ENCODE measurements at regions not wholly inside any gene's neighbourhood (a gene's known extent, or its start where the extent isn't known, plus 50 kb on each side); places are given as distances from the start of the nearest gene placed in this dataset.

- Histone ChIP-seq H3K9me3 (ENCODE audit: insufficient read depth, low read length, severe bottlenecking) (no peaks in the 10 kb centered on the region), H3K79me2 (ENCODE audit: insufficient read depth, low read length) (no peaks in the 10 kb centered on the region), H3K36me3 (ENCODE audit: insufficient read depth, low read length) (no peaks in the 10 kb centered on the region), H3K27ac (ENCODE audit: low read length) (no peak overlapping the region), H3K9ac (ENCODE audit: low read depth, low read length) (no peak overlapping the region), H3K27me3 (ENCODE audit: insufficient read depth, low read length, poor library complexity) (no peaks in the 10 kb centered on the region), H3K4me2 (ENCODE audit: insufficient read depth, low read length) (no peak overlapping the region), H3K4me3 (ENCODE audit: low read depth in 1 of 2, low read length in 2 of 2) (no peak overlapping the region), H4K20me1 (ENCODE audit: insufficient read depth, low read length) (no peaks in the 10 kb centered on the region), H2AFZ (ENCODE audit: low read depth, low read length) (no peak overlapping the region), H3K4me1 (ENCODE audit: insufficient read depth, low read length) (no peaks in the 10 kb centered on the region)
- TF ChIP-seq EZH2 (IDR thresholded peaks at IDR 0.05; ENCODE audit: borderline replicate concordance, low read depth, low read length, severe bottlenecking) (no peak), CTCF (IDR thresholded peaks at IDR 0.05; ENCODE audit: borderline replicate concordance, extremely low read depth, low read length, poor library complexity, severe bottlenecking) (no peak)
- DNase-seq (no peak), ATAC-seq (ENCODE audit: insufficient read depth, low read depth) (no peak)
These were observed 109.4 kb upstream of the NEDD9 start for GRCh38 chr6:11341867-11342266.

GRCh38 chr6:11341303-11341702 is 108.8 kb upstream of the NEDD9 start:
- no peak for ATAC-seq (ENCODE audit: insufficient read depth, low read depth)
- Histone ChIP-seq H3K4me1 (ENCODE audit: insufficient read depth, low read length) (no peaks in the 10 kb centered on the region), H3K79me2 (ENCODE audit: insufficient read depth, low read length) (no peaks in the 10 kb centered on the region), H3K27me3 (ENCODE audit: insufficient read depth, low read length, poor library complexity) (no peaks in the 10 kb centered on the region), H3K27ac (ENCODE audit: low read length) (no peak overlapping the region), H2AFZ (ENCODE audit: low read depth, low read length) (no peak overlapping the region), H3K9me3 (ENCODE audit: insufficient read depth, low read length, severe bottlenecking) (no peaks in the 10 kb centered on the region), H4K20me1 (ENCODE audit: insufficient read depth, low read length) (no peaks in the 10 kb centered on the region), H3K4me3 (ENCODE audit: low read depth in 1 of 2, low read length in 2 of 2) (no peak overlapping the region), H3K9ac (ENCODE audit: low read depth, low read length) (no peak overlapping the region), H3K4me2 (ENCODE audit: insufficient read depth, low read length) (no peak overlapping the region), H3K36me3 (ENCODE audit: insufficient read depth, low read length) (no peaks in the 10 kb centered on the region)
- DNase-seq = no peak
- TF ChIP-seq CTCF (IDR thresholded peaks at IDR 0.05; ENCODE audit: borderline replicate concordance, extremely low read depth, low read length, poor library complexity, severe bottlenecking) = no peak
- no peak for TF ChIP-seq EZH2 (IDR thresholded peaks at IDR 0.05; ENCODE audit: borderline replicate concordance, low read depth, low read length, severe bottlenecking)

GRCh38 chr6:11339380-11339779 is 106.9 kb upstream of the NEDD9 start:
- H3K36me3 ChIP-seq (ENCODE audit: insufficient read depth, low read length) = no peaks in the 10 kb centered on the region
- H3K9ac ChIP-seq (ENCODE audit: low read depth, low read length) = no peak overlapping the region
- no peaks in the 10 kb centered on the region for H4K20me1 ChIP-seq (ENCODE audit: insufficient read depth, low read length)
- no peaks in the 10 kb centered on the region for H3K79me2 ChIP-seq (ENCODE audit: insufficient read depth, low read length)
- peaks cover 12% of the 10 kb centered on the region for H3K4me1 ChIP-seq (ENCODE audit: insufficient read depth, low read length)
- no peak for TF ChIP-seq CTCF (IDR thresholded peaks at IDR 0.05; ENCODE audit: borderline replicate concordance, extremely low read depth, low read length, poor library complexity, severe bottlenecking)
- no peak for TF ChIP-seq EZH2 (IDR thresholded peaks at IDR 0.05; ENCODE audit: borderline replicate concordance, low read depth, low read length, severe bottlenecking)
- H3K27ac ChIP-seq (ENCODE audit: low read length) = no peak overlapping the region
- no peak overlapping the region for H3K4me2 ChIP-seq (ENCODE audit: insufficient read depth, low read length)
- H3K4me3 ChIP-seq (ENCODE audit: low read depth in 1 of 2, low read length in 2 of 2) = no peak overlapping the region
- DNase-seq (no peak), ATAC-seq (ENCODE audit: insufficient read depth, low read depth) (no peak)
- H2AFZ ChIP-seq (ENCODE audit: low read depth, low read length) = no peak overlapping the region
- no peaks in the 10 kb centered on the region for H3K9me3 ChIP-seq (ENCODE audit: insufficient read depth, low read length, severe bottlenecking)
- H3K27me3 ChIP-seq (ENCODE audit: insufficient read depth, low read length, poor library complexity) = no peaks in the 10 kb centered on the region

- TF ChIP-seq CTCF (IDR thresholded peaks at IDR 0.05; ENCODE audit: borderline replicate concordance, extremely low read depth, low read length, poor library complexity, severe bottlenecking) (no peak), EZH2 (IDR thresholded peaks at IDR 0.05; ENCODE audit: borderline replicate concordance, low read depth, low read length, severe bottlenecking) (no peak)
- H3K4me3 ChIP-seq (ENCODE audit: low read depth in 1 of 2, low read length in 2 of 2) = no peak overlapping the region
- no peak overlapping the region for H3K4me2 ChIP-seq (ENCODE audit: insufficient read depth, low read length)
- no peaks in the 10 kb centered on the region for H3K79me2 ChIP-seq (ENCODE audit: insufficient read depth, low read length)
- H3K36me3 ChIP-seq (ENCODE audit: insufficient read depth, low read length) = no peaks in the 10 kb centered on the region
- H3K27ac ChIP-seq (ENCODE audit: low read length) = no peak overlapping the region
- H3K4me1 ChIP-seq (ENCODE audit: insufficient read depth, low read length) = peaks cover 27% of the 10 kb centered on the region
- H3K9ac ChIP-seq (ENCODE audit: low read depth, low read length) = no peak overlapping the region
- no peaks in the 10 kb centered on the region for H3K9me3 ChIP-seq (ENCODE audit: insufficient read depth, low read length, severe bottlenecking)
- ATAC-seq (ENCODE audit: insufficient read depth, low read depth) (no peak), DNase-seq (no peak)
- H3K27me3 ChIP-seq (ENCODE audit: insufficient read depth, low read length, poor library complexity) = no peaks in the 10 kb centered on the region
- no peaks in the 10 kb centered on the region for H4K20me1 ChIP-seq (ENCODE audit: insufficient read depth, low read length)
- no peak overlapping the region for H2AFZ ChIP-seq (ENCODE audit: low read depth, low read length)
These were observed 104.8 kb upstream of the NEDD9 start for GRCh38 chr6:11337306-11337705.
